ENCODE measurements at regions not wholly inside any gene's neighbourhood (a gene's known extent, or its start where the extent isn't known, plus 50 kb on each side); places are given as distances from the start of the nearest gene placed in this dataset.
"Not testable (repeated sequence)": the region's sequence is repeated elsewhere in the genome, so short reads cannot be mapped to it uniquely, and the experiment has no call there.

DNA sequence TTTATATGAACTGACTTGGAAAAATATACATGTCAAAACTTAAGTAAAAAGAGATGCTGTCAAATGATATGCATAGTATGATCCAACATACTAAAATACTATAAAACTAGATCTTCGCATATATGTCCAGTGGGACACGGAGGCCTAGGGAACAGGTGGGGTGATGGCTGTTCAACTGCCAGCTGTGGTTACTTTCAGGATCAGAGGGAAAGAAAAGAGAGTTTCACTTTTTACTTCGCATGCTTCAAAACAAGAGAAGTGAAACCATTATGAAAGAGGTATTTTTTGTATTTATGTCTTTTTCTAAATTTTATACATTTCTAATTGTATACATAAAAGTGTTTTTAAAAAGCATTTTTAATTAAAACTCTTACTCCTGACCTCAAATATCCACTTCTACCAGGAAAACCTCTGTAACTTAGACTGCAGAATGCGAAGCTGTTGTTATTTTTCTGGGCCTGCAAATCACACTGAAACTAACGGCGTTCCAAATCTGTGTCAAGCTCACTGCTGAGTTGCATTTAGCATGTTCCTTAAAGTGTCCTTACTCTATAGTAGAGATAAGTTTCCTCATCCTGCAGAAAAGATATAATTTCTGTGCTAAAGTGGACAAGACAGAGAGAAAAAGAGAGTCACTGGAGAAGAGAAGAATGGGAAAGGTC lies 97.8 kb upstream of the SLC35G4 start:
- DNase-seq (ENCODE audit: low spot score) = no peak

DNA sequence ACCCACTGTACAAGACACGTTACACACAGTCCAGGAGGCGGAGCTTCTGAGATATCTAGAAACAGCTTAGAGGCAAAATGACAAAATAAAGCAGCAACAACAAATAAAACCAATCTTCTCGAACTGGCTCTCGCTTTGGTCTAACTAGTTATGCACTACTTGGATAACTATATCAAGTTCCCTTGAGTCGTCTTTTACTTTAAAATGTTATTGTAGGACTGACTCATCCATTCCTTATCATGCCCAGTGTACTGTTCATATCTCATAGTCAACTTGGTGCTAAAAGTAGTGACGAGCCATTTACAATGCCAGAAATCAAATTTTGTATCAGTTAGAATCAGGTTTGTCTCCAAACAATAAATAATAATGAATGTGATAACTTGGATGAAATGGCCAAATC lies 102.5 kb upstream of the SLC35G4 start:
- no peak for DNase-seq (ENCODE audit: low spot score)

DNA sequence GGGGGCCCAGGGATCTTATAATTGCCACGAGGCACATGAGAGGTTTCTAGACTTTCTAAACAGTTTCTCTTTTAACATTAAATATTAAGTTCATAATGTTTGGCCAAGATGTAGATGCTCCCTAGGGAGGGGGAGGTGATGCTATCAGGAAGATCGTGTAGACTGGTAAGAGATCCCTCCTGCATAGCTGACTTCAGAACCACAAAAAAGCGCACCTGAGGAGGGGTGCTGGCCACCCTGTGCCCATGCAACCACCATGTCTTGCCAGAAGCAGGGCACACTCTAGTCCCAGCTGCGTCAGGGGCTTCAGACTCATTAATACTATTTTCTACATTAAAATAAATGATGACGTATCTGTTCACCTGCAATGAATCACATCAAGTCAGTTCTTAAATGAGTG lies 103.4 kb upstream of the SLC35G4 start:
- DNase-seq (ENCODE audit: low spot score) = no peak

DNA sequence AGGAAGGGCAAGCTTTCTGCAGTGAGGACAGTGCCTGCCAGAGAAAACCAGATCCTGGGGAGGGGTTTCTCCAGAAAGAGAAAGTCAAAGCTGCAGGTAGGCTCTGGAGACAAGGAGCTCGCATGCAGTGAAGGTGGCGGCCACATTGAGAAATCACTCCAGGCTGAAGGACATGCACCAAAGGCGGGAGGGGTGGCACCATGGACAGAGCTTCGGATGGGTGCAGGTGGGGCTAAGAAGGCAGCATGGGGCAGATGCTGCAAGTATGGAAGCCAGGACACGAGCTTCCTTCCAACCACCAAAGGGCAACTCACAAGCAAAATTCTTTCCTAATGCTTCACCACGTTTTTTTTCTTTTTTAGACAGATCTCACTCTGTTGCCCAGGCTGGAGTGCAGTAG lies 104.4 kb upstream of the SLC35G4 start:
- DNase-seq (ENCODE audit: low spot score) = no peak

DNA sequence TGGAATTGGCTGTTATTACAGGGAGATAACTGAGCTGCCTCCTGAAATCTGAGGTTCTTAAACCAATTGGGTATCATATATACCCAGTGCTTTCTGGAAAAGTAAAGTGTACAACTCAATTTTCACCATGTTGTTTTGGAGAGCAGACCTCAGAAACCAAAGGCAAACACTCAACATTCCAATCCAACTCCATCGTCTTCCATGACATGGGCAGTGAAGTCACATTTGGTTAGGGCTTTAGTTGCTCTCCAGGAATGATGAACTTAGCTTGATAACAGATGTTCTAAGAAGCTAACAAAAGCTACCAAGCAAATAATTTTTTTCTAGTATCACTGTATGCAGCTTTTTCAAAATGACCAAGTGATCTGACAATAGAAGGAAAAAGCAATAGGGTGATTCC lies 107.0 kb upstream of the SLC35G4 start:
- no peak for DNase-seq (ENCODE audit: low spot score)

DNA sequence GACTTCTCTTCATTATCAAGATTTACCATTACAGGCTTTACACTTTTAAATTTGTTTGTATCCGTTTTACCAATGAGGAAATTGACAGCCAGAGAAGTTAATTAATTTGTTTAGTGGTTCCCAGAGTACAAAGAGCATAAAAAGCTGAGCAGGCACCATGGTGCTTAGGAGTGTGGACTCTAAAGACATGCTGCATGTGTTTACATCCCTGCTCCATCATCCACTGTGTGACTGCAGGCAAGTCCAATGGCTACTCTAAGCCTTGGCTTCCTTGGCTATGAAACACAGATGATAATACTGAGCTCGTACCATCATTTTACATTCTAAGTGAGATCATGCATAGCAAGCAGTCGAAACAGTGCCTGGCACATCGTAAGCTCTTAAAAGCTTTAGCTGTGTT lies 108.0 kb upstream of the SLC35G4 start:
- peak; percentile 37 for DNase-seq (ENCODE audit: low spot score)

DNA sequence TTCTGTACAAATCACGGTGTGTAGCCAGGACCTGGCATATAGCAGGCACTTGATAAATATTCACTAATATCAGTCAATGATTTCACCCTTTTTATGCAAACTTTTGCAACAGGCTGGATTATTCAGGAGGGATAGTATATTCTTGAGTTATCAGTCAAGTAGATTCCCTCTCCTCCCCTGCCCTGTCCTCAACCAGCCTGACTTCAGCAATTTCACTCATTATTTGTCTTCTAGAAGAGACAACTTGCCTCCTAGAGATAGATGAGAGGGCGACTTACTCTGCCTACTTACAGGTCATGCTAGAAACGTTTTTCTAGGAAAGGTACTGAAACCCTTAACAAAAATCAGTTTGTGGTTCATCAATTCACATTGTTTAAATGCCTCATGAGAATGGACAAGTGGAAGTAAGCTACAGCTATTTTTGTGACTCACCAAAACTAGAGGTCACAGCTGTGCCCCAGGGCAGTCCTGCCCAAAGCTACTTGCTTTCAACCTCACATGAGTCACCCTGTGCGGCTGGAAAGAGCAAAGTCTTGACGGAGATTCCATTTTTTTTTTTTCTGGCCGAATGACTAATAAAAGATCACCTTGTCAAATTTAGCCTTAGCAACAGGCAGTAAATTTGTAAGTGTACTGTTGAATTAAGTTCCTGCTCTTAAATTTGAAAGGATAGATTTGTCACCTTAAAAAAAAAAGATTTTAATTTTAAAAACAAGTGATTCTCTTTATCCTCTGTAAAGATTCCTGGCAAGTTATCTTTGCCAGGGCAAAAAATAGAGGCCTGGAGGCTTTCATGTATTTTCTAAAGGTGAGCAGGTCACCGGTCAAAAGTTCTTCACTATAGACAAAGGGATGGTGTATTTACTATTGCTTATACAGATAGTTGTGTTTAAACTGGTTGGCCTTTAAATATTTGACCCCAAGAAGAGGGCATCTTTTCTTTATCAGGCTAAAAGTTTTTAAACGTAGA lies 109.0 kb upstream of the SLC35G4 start:
- DNase-seq (ENCODE audit: low spot score) = peak; percentile 57

DNA sequence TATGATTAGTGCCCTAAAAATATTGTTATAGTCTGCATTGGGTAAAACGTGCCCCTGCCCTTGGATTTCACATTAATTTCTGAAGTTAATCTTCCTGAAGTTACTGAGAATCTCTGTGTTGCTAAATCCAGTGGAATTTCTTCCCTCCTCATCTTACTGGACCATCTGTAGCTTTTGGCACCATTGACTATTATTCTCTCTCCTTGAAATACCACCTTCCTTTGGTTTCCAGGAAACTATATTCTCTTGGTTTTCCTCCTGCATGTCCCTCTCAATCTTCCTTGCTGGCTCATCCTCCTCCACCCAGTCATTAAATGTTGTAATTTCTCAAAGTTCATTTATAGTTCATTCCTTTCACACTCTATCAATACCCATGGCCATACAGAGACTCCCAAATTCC lies 110.6 kb upstream of the SLC35G4 start:
- no peak for DNase-seq (ENCODE audit: low spot score)

DNA sequence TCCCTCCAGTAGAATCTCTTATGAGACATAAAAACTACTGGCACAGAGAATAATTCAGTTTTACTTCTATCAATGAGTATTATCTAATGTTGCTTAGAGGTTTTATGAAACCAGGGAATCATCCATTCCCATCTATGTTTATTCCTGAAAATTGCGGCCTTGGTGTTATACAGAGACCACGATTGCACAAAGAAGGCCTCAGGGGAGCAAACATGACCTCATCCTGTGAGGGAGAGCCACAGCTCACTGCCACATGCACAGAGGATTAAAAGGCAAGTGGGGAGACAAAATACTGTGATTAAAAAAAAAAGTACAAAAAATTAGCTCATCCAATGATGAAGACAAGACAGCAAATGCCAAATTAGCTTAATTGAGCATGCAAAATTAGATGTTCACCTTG lies 111.8 kb upstream of the SLC35G4 start:
- no peak for DNase-seq (ENCODE audit: low spot score)

DNA sequence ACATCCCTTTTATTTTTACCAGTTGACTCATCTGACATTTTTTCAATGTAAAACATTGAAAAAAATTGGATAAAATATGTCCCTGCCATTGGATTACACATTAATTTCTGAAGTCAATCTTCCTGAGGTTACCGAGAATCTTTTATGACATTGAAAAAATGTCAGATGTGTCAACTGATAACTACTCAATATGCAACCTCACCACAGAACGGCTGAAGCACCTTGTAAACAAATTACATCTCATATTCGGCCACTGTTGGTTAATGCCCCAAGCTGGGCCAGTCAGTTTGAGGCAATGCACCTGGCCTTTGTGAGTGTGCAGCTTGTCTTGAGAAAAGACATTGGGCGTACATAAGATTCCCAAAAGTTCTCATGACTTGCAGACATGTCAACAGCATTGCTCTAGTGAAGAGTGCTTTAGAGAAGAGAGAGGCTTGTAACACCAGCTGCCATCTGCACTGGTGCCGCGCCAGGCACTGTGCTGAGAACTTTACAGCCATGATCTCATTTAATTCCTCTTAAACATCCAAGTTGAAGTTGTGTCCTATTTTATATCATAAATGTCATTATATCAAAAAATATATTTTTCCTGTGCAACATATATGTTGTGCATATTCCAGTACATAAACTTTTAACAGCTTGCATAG lies 112.7 kb upstream of the SLC35G4 start:
- no peak for DNase-seq (ENCODE audit: low spot score)

DNA sequence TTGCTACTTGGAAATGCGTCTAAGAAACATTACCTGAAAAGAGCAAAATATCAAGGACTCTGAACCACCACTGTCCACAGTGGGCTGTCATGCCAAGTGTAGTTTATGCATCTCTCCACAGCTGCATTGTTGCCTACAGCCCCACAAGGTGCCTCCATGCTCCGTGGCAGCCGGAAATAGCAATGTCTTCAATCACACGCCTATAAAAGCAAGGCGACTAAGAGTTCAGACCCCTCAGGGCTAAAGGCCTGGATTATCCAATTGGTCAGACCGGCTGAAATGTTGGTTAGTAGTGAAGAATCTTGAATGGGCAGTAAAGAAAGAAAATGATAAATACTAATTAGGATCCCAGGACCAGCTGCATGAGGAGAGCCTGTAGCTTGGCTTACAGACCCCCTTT lies 114.0 kb upstream of the SLC35G4 start:
- no peak for DNase-seq (ENCODE audit: low spot score)

DNA sequence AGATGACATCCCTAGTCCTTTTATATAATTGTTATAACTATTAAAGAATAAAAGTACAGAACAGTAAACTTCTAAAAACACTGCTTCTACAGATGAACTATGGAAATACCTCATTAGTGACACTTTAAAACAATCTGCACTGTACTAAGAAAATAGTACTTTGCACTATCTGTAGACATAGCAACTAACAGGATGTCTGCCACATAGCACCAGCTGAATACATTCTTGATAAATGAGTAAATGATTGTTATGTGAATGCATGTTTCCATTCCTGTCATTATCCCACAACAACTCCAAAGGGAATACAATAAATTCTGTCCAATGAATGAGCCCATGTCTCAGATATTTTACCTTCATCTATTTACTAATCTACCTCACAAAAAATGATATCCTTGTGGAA lies 115.3 kb upstream of the SLC35G4 start:
- no peak for DNase-seq (ENCODE audit: low spot score)

DNA sequence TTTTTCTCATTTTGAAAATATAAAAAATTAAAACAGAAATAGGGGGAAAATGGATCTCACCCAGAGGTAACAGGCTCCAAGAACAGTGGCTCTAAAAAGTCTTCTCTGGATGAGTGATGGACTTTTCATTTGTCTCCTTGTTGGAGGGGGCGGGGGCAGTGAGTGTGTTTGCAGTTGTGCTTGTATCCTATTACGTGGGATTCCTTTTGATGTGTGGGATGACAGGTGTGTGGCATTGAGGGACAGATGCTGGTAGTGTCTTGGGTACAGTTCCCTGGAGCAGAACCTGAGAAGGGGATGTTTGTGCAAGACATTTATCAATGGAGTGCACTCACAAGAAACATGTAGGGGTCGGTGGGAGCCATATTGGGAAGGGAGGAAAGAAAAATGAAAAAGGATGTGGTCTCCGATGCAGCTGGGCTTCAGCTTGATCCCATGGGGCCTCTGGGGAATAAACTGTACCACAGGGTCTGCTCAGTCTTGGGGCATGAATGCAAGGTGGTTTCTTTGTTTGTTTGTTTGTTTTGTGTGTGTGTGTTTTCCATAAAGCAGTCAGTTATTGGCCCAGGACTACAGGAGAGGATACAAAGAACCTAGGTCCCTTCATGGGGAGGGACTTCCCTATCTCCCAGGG lies 120.0 kb upstream of the SLC35G4 start:
- DNase-seq (ENCODE audit: low spot score) = no peak

DNA sequence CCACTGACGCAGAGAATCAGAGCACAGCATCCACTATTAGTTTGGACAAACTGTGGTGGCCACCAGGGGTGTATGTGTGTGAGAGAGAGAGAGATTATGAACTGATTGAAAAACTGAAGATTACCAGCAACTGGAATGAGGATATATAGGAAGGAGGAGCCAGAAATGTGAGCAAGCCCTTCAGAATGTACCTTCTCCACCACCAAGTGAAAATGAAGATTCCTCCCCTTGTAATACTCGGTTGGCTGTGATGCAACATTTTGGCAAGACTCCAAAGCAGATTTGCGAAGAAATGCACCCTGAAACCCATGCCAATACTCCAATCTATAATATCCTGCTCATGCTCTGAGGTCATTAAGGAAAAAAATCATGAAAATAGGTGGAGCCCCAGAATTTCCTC lies 121.2 kb upstream of the SLC35G4 start:
- DNase-seq (ENCODE audit: low spot score) = no peak

DNA sequence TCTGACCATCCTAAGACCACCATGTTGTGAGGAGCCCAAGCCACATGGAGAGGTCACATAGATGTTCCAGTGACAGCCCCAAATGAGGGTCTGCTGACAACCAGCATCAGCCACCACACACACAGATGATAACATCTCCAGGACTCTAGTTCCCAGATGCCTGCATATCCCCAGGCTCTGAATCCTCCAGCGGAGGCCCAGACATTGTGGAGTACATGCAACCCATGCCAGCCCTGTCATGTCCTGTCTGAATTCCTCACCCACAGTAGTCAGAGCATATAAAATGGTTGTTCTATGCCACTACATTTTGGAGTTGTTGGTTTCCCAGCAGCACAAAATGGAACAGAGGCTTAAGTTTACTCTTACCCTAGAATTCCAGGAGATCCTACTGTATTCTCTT lies 122.0 kb upstream of the SLC35G4 start:
- DNase-seq (ENCODE audit: low spot score) = no peak

DNA sequence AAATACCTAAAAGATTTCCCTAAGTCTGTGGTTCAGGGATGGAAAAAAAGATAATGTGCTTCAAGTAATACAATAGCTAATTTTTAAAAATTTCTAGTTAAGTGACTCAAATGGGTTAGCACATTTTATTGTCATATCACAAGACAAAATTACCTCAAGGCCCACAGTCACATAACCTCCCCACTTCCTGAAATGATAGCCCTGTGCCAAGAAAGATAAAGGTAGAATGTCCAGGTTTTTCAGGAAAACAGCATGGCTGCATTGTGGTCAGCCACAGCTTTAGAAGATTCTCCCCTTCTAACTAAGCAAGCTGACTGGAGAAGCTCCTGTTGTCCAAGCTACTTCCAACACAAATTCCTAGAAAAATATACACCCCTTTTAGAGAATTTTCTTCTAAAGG lies 127.1 kb upstream of the SLC35G4 start:
- DNase-seq (ENCODE audit: low spot score) = no peak

DNA sequence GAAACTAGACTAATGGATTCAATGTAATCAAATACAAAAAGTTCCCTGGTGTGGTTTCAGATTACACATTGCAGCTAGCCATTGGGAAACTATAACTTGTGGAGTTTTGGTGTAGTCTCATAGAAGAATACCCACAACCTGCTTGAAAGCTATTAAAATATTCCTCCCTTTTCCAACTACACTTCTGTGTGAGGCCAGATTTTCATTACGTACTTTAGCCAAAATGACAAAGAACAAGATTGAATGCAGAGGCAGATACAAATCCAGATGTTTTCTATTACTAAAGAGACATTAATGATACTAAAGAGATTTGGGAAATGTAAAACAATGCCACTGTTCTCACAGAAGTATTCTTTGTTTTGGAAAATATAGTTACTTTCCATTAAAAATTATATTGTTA lies 128.7 kb upstream of the SLC35G4 start:
- no peak for DNase-seq (ENCODE audit: low spot score)

DNA sequence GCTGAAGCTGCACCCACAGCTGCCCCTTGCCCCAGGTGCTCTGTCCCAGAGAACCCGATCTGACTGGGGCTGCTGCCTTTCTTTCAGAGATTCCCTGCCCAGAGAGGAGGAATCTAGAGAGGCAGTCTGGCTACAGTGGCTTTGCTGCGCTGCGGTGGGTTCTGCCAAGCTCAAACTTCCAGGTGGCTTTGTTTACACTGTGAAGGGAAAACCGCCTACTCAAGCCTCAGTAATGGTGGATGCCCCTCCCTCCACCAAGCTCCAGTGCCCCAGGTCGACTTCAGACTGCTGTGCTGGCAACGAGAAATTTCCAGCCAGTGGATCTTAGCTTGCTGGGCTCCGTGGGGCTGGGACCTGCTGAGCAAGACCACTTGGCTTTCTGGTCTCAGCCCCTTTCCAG lies 130.4 kb upstream of the SLC35G4 start:
- not testable (repeated sequence) for DNase-seq (ENCODE audit: low spot score)

DNA sequence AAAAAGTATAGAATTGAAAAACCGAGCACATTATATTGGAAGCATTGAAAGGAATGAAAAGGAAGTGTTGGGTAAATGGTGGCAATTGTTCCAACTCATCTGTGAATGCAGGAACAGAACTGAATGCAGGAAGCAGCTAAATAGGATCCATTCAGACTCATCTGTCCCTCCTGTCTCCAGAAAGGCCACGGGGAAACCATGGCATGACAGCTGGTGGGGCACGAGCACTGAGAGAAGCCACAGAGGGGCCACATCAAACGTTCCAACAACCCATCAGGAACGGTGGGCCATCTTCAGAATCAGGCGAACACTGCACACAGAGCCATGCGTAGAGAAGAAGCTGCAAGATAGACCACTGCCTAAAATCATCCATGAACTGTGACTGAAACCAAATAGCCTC lies 138.5 kb upstream of the SLC35G4 start:
- no peak for DNase-seq (ENCODE audit: low spot score)

DNA sequence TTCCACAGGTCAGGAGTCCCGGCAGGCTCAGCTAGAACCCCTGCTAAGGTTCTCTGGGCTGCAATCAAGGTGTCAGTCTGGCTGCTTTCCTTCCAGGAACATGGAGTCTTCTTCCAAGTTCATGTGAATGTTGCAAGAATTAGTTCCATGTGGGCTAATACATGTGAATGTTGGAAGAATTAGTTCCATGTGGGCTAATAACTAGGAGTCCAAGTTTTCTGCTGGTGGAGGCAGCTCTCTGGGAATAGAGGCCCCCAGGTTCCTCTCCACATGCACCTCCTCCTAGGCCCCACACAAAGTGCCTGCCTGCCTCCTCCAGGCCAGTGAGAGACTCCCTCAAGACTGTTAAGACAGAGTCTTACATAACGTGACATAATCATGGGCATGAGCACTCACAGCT lies 140.8 kb upstream of the SLC35G4 start:
- no peak for DNase-seq (ENCODE audit: low spot score)

DNA sequence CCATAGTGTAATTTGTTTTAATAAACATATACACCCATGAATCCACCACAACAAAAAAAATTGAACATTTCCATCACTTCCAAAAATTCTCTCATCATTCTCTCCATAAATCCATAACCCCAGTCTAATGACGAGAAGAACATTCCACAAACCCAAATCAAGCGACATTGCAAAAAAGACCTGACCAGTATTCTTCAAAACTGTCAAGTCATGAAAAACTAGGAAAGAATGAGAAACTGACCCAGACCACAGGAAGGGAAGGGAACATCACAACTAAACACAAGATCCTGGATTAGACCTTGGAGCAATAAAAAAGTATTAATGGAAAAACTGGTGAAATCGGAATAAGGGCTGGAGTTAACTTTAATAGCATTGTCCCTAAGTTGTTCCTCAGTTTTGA lies 141.3 kb upstream of the SLC35G4 start:
- no peak for DNase-seq (ENCODE audit: low spot score)

DNA sequence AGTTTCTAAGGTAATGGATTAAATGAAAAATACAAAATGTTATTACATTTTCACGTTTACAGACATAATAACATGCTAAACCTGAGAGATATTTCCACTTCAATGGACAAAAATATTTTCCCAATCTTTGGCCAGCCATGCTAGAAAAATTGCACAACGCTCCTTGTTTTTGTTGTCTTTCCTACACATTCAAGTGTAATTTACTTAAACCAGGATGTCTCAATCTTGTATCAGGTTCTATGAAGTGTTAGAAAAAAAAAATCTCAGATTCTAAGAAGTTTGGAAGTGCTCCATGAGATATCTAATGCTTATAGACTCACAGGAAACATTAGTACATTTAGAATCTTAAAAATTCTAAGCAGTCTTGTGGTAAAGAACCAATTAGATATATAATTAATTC lies 141.8 kb upstream of the SLC35G4 start:
- DNase-seq (ENCODE audit: low spot score) = no peak

DNA sequence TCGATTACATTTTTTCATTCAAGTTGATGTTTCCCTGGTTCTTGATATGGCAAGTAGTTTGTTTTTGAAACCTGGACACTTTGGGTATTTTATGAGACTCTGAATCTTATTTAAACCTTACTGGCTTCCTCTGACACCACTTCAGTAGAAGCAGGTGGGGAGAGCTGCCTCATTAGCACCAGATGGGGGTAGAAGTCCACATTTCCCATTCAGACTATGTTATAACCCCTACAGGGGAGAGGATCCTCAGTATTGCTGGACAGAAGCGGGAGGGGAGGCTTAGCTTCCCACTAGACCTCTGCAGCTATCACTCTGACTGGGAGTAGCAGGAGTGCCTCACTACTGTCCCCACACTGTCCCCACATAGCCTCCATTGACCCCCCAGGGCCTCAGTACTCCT lies 145.3 kb upstream of the SLC35G4 start:
- DNase-seq (ENCODE audit: low spot score) = no peak
